Liver (tissue), 8 donors: ENCODE measurements at regions not wholly inside any gene's neighbourhood (a gene's known extent, or its start where the extent isn't known, plus 50 kb on each side); places are given as distances from the start of the nearest gene placed in this dataset.

Experiments used
- DNase-seq: peaks from one replicate; pipeline ENCODE4 v3.0.0-alpha.2; 2017; ENCODE audit warnings: low spot score
- H3K27ac ChIP-seq, 2 donors: one replicate each; pipeline ENCODE4 v1.7.0; 2013; ENCODE audit warnings: inconsistent platforms in 2 of 2, low read length in 2 of 2, control low read depth in 1 of 2, low read depth in 1 of 2, mild to moderate bottlenecking in 1 of 2
- H3K27me3 ChIP-seq, 4 donors: one replicate each; pipeline versions ENCODE4 v1.6.1 to v1.7.0; 2013; ENCODE audit warnings: low read length in 3 of 4, inconsistent platforms in 1 of 4, mild to moderate bottlenecking in 1 of 4, moderate library complexity in 1 of 4; ENCODE audit not compliant: control insufficient read depth in 4 of 4, insufficient read depth in 4 of 4
- H3K36me3 ChIP-seq, 4 donors: one replicate each; pipeline versions ENCODE4 v1.6.1 to v1.7.0; 2013; ENCODE audit warnings: low read length in 3 of 4, mild to moderate bottlenecking in 3 of 4, low read depth in 1 of 4, moderate library complexity in 1 of 4; ENCODE audit not compliant: control insufficient read depth in 4 of 4, insufficient read depth in 3 of 4
- H3K4me1 ChIP-seq, 4 donors: one replicate each; pipeline versions ENCODE4 v1.6.1 to v1.7.0; 2013; ENCODE audit warnings: low read length in 3 of 4, mild to moderate bottlenecking in 3 of 4, moderate library complexity in 1 of 4; ENCODE audit not compliant: control insufficient read depth in 4 of 4, insufficient read depth in 4 of 4
- H3K4me3 ChIP-seq, 3 donors: one replicate each; pipeline versions ENCODE4 v1.6.1 to v1.7.0; 2013; ENCODE audit warnings: low read length in 3 of 3, control low read depth in 1 of 3, low read depth in 1 of 3, mild to moderate bottlenecking in 1 of 3
- H3K9ac ChIP-seq, 2 donors: one replicate each; pipeline ENCODE4 v1.7.0; 2013; ENCODE audit warnings: low read length in 2 of 2, mild to moderate bottlenecking in 2 of 2, moderate library complexity in 2 of 2, control low read depth in 1 of 2, low read depth in 1 of 2
- H3K9me3 ChIP-seq, 4 donors: one replicate each; pipeline versions ENCODE4 v1.6.1 to v1.7.0; 2013; ENCODE audit warnings: low read length in 3 of 4; ENCODE audit not compliant: control insufficient read depth in 4 of 4
- ATF3 ChIP-seq: IDR thresholded peaks from 2 replicates; pipeline ENCODE4 v1.6.1; 2016; ENCODE audit warnings: antibody characterized with exemption
- CTCF ChIP-seq: fragments of 150-350 bp; IDR thresholded peaks from 2 replicates; pipeline ENCODE4 v1.5.1; 2017; ENCODE audit warnings: improper control_type of control experiment, low read depth, low read length; ENCODE audit not compliant: missing input control
- EGR1 ChIP-seq, 2 donors: IDR thresholded peaks; 2 replicates each; pipeline ENCODE4 v1.6.1; 2016 to 2018; ENCODE audit warnings: antibody characterized with exemption in 2 of 2, low read depth in 2 of 2
- FOXA2 ChIP-seq: IDR thresholded peaks from 2 replicates; pipeline ENCODE4 v1.6.1; 2016; ENCODE audit warnings: antibody characterized with exemption
- GABPA ChIP-seq, 2 donors: IDR thresholded peaks in 1 of 2; conservative IDR thresholded peaks in 1 of 2; 2 replicates each; pipeline ENCODE4 v1.6.1; 2016; ENCODE audit warnings: antibody characterized with exemption in 2 of 2, mild to moderate bottlenecking in 1 of 2, moderate library complexity in 1 of 2
- HNF4A ChIP-seq, 2 donors: conservative IDR thresholded peaks; 2 replicates each; pipeline ENCODE4 v1.6.1; 2016; ENCODE audit warnings: antibody characterized with exemption in 2 of 2, mild to moderate bottlenecking in 2 of 2
- HNF4G ChIP-seq: IDR thresholded peaks from 2 replicates; pipeline ENCODE4 v1.6.1; 2016; ENCODE audit warnings: antibody characterized with exemption
- JUND ChIP-seq, 2 donors: IDR thresholded peaks; 2 replicates each; pipeline ENCODE4 v1.6.1; 2016; ENCODE audit warnings: antibody characterized with exemption in 2 of 2
- MAX ChIP-seq: IDR thresholded peaks from 2 replicates; pipeline ENCODE4 v1.6.1; 2016; ENCODE audit warnings: antibody characterized with exemption
- NR2F2 ChIP-seq: IDR thresholded peaks from 2 replicates; pipeline ENCODE4 v1.6.1; 2016; ENCODE audit warnings: antibody characterized with exemption
- RAD21 ChIP-seq, 2 donors: IDR thresholded peaks; 2 replicates each; pipeline ENCODE4 v1.6.1; 2016; ENCODE audit warnings: antibody characterized with exemption in 2 of 2, mild to moderate bottlenecking in 2 of 2
- REST ChIP-seq: IDR thresholded peaks from 2 replicates; pipeline ENCODE4 v1.6.1; 2016; ENCODE audit warnings: antibody characterized with exemption, mild to moderate bottlenecking
- RXRA ChIP-seq, 2 donors: IDR thresholded peaks; 2 replicates each; pipeline ENCODE4 v1.6.1; 2017 to 2018; ENCODE audit warnings: antibody characterized with exemption in 2 of 2, mild to moderate bottlenecking in 1 of 2
- SP1 ChIP-seq: IDR thresholded peaks from 2 replicates; pipeline ENCODE4 v1.6.1; 2018; ENCODE audit warnings: antibody characterized with exemption, mild to moderate bottlenecking
- YY1 ChIP-seq: IDR thresholded peaks from 2 replicates; pipeline ENCODE4 v1.6.1; 2016; ENCODE audit warnings: antibody characterized with exemption, mild to moderate bottlenecking
- ZBTB33 ChIP-seq: IDR thresholded peaks from 2 replicates; pipeline ENCODE4 v1.6.1; 2016; ENCODE audit warnings: antibody characterized with exemption
- WGBS: extraction: QIAGEN DNeasy Blood & Tissue Kit; methylation state at CpG from one replicate; pipeline ENCODE4 v1.1.7; 2013; 5-methylcytosine and 5-hydroxymethylcytosine counted together
- donor health status: healthy.
- donor health status: healthy.
- donor health status: healthy.
- donor health status: healthy.
- donor health status: healthy.

GRCh38 chr16:62546701-62547100, 510.5 kb upstream of the CDH8 start:
- Histone ChIP-seq H3K9ac (no peak overlapping the region), H3K4me1 (no peaks in the 10 kb centered on the region), H3K9me3 (no peaks in the 10 kb centered on the region), H3K36me3 (no peaks in the 10 kb centered on the region), H3K27ac (no peak overlapping the region), H3K4me3 (no peak overlapping the region), H3K27me3 (no peaks in the 10 kb centered on the region)
- WGBS: 85% methylated on average over 1 of the region's 1 CpG
- no peak for DNase-seq
- no peak for TF ChIP-seq SP1

GRCh38 chr16:62545039-62545438, 508.8 kb upstream of the CDH8 start:
- Histone ChIP-seq H3K27me3 (no peaks in the 10 kb centered on the region), H3K9me3 (no peaks in the 10 kb centered on the region), H3K9ac (no peak overlapping the region), H3K4me1 (no peaks in the 10 kb centered on the region), H3K27ac (no peak overlapping the region), H3K4me3 (no peak overlapping the region), H3K36me3 (no peaks in the 10 kb centered on the region)
- TF ChIP-seq NR2F2: no peak
- TF ChIP-seq YY1: no peak
- TF ChIP-seq RXRA (IDR thresholded peaks at IDR 0.05): no peak
- no peak for TF ChIP-seq CTCF
- TF ChIP-seq HNF4G: no peak
- no peak for TF ChIP-seq FOXA2
- no peak for TF ChIP-seq JUND (IDR thresholded peaks at IDR 0.05)
- no peak for TF ChIP-seq ZBTB33
- TF ChIP-seq EGR1 (IDR thresholded peaks at IDR 0.05; ENCODE audit: low read depth in 2 of 2): no peak
- TF ChIP-seq HNF4A (conservative IDR thresholded peaks at IDR 0.05): no peak
- TF ChIP-seq MAX: no peak
- TF ChIP-seq GABPA (IDR thresholded peaks at IDR 0.05 in 1 of 2, conservative IDR thresholded peaks at IDR 0.05 in 1 of 2): no peak
- TF ChIP-seq ATF3: no peak
- TF ChIP-seq REST: no peak
- TF ChIP-seq RAD21 (IDR thresholded peaks at IDR 0.05): no peak
- no peak for DNase-seq
